Fibroblast of lung (primary cell): ENCODE measurements at regions not wholly inside any gene's neighbourhood (a gene's known extent, or its start where the extent isn't known, plus 50 kb on each side); places are given as distances from the start of the nearest gene placed in this dataset.
A peak's percentile ranks its signal among the peaks of the same experiment; 100 is the strongest.

Experiments
- DNase-seq, 2 donors: peaks; one replicate each; pipeline versions ENCODE4 v3.0.0 to v3.0.0-alpha.2; 2010; ENCODE audit warnings: low read depth in 2 of 2
- H2AFZ ChIP-seq: 2 replicates; pipeline ENCODE4 v1.5.1; 2012; ENCODE audit warnings: low read length, control low read depth, inconsistent platforms
- H3K27ac ChIP-seq: 2 replicates; pipeline ENCODE4 v1.5.1; 2011; ENCODE audit warnings: low read length, control low read depth; ENCODE audit not compliant: insufficient read depth
- H3K27me3 ChIP-seq: 2 replicates; pipeline ENCODE4 v1.5.1; 2011; ENCODE audit warnings: mild to moderate bottlenecking, low read length; ENCODE audit not compliant: control insufficient read depth, insufficient read depth
- H3K36me3 ChIP-seq: 2 replicates; pipeline ENCODE4 v1.5.1; 2011; ENCODE audit warnings: low read length; ENCODE audit not compliant: control insufficient read depth, insufficient read depth
- H3K4me1 ChIP-seq: 2 replicates; pipeline ENCODE4 v1.5.1; 2011; ENCODE audit warnings: low read length; ENCODE audit not compliant: control insufficient read depth, insufficient read depth; ENCODE audit errors: extremely low read depth
- H3K4me2 ChIP-seq: 2 replicates; pipeline ENCODE4 v1.5.1; 2011; ENCODE audit warnings: low read length, control low read depth; ENCODE audit not compliant: insufficient read depth; ENCODE audit errors: extremely low read depth
- H3K4me3 ChIP-seq, 4 experiments: fragments of 200-600 bp in 1 of 4; sonication (generic) in 1 of 4; replicated peaks in 1 of 4; 2 replicates each; pipeline ENCODE4 v1.5.1; 2011 to 2016; ENCODE audit warnings: low read length in 4 of 4, low read depth in 3 of 4, mild to moderate bottlenecking in 3 of 4, control low read depth in 2 of 4, inconsistent platforms in 1 of 4, mixed read lengths in 1 of 4; ENCODE audit not compliant: insufficient read depth in 1 of 4; ENCODE audit errors: control extremely low read depth in 1 of 4
- H3K79me2 ChIP-seq: 2 replicates; pipeline ENCODE4 v1.5.1; 2012; ENCODE audit warnings: mild to moderate bottlenecking, low read length, inconsistent platforms; ENCODE audit not compliant: control insufficient read depth, insufficient read depth
- H3K9ac ChIP-seq: 2 replicates; pipeline ENCODE4 v1.5.1; 2011; ENCODE audit warnings: mild to moderate bottlenecking, low read length, control low read depth; ENCODE audit not compliant: insufficient read depth
- H3K9me3 ChIP-seq: 2 replicates; pipeline ENCODE4 v1.5.1; 2012; ENCODE audit warnings: low read depth, low read length; ENCODE audit not compliant: control insufficient read depth, insufficient read depth
- H4K20me1 ChIP-seq: 2 replicates; pipeline ENCODE4 v1.5.1; 2011; ENCODE audit warnings: low read length; ENCODE audit not compliant: control insufficient read depth, insufficient read depth; ENCODE audit errors: extremely low read depth
- CTCF ChIP-seq, 2 donors: IDR thresholded peaks in 1 of 2; conservative IDR thresholded peaks in 1 of 2; 1 replicate in 1 of 2; 2 replicates in 1 of 2; pipeline ENCODE4 v1.5.1; 2011 to 2012; ENCODE audit warnings: low read length in 2 of 2, control low read depth in 1 of 2, inconsistent platforms in 1 of 2, low read depth in 1 of 2, mild to moderate bottlenecking in 1 of 2
- EZH2 ChIP-seq: IDR thresholded peaks from 2 replicates; pipeline ENCODE4 v1.5.1; 2012; ENCODE audit warnings: low read length, control low read depth, mild to moderate bottlenecking; ENCODE audit errors: missing control alignments

- H3K9me3 ChIP-seq, result no peaks in the 10 kb centered on the region
- H3K27me3 ChIP-seq, result no peaks in the 10 kb centered on the region
- H3K36me3 ChIP-seq, result no peaks in the 10 kb centered on the region
- no peaks in the 10 kb centered on the region for H4K20me1 ChIP-seq
- no peaks in the 10 kb centered on the region for H3K79me2 ChIP-seq
- no peak overlapping the region for H3K27ac ChIP-seq
- TF ChIP-seq EZH2 (no peak), CTCF (conservative IDR thresholded peaks at IDR 0.05 in 1 of 2, IDR thresholded peaks at IDR 0.05 in 1 of 2; ENCODE audit: low read depth in 1 of 2, low read length in 2 of 2) (no peak)
- peaks cover 6% of the 10 kb centered on the region for H3K4me1 ChIP-seq
- no peak overlapping the region for H2AFZ ChIP-seq
- no peak overlapping the region for H3K4me2 ChIP-seq
- H3K9ac ChIP-seq, result no peak overlapping the region
- DNase-seq, result peak in 1 of 2 donors; percentile 30
- no peak overlapping the region for H3K4me3 ChIP-seq
Observed at GRCh38 chr13:24043590-24044350, 116.8 kb upstream of the SPATA13 start.

- TF ChIP-seq EZH2, result no peak
- TF ChIP-seq CTCF (conservative IDR thresholded peaks at IDR 0.05 in 1 of 2, IDR thresholded peaks at IDR 0.05 in 1 of 2; ENCODE audit: low read depth in 1 of 2, low read length in 2 of 2), result no peak
- no peak overlapping the region for H3K4me2 ChIP-seq
- no peak overlapping the region for H3K27ac ChIP-seq
- DNase-seq, result no peak
- no peaks in the 10 kb centered on the region for H3K27me3 ChIP-seq
- H3K4me1 ChIP-seq, result peaks cover 8% of the 10 kb centered on the region
- H4K20me1 ChIP-seq, result no peaks in the 10 kb centered on the region
- H3K79me2 ChIP-seq, result no peaks in the 10 kb centered on the region
- H3K36me3 ChIP-seq, result no peaks in the 10 kb centered on the region
- H3K9ac ChIP-seq, result no peak overlapping the region
- no peak overlapping the region for H3K4me3 ChIP-seq
- no peak overlapping the region for H2AFZ ChIP-seq
- no peaks in the 10 kb centered on the region for H3K9me3 ChIP-seq
Observed at GRCh38 chr13:24045597-24045996, 114.9 kb upstream of the SPATA13 start.

GRCh38 chr13:24050292-24050711 is 110.2 kb upstream of the SPATA13 start:
- Histone ChIP-seq H3K4me1 (peaks cover 8% of the 10 kb centered on the region), H3K27me3 (no peaks in the 10 kb centered on the region), H3K27ac (no peak overlapping the region), H3K4me2 (peak overlapping the region; percentile 40), H3K4me3 (no peak overlapping the region), H3K9me3 (no peaks in the 10 kb centered on the region), H3K79me2 (no peaks in the 10 kb centered on the region), H3K36me3 (no peaks in the 10 kb centered on the region), H2AFZ (peak overlapping the region; percentile 38), H3K9ac (no peak overlapping the region), H4K20me1 (no peaks in the 10 kb centered on the region)
- no peak for TF ChIP-seq EZH2
- TF ChIP-seq CTCF (conservative IDR thresholded peaks at IDR 0.05 in 1 of 2, IDR thresholded peaks at IDR 0.05 in 1 of 2; ENCODE audit: low read depth in 1 of 2, low read length in 2 of 2), result no peak
- peak; percentile 76 to 79 for DNase-seq
